Kidney epithelial cell (primary cell): ENCODE measurements at regions not wholly inside any gene's neighbourhood (a gene's known extent, or its start where the extent isn't known, plus 50 kb on each side); places are given as distances from the start of the nearest gene placed in this dataset.

Source experiments
- DNase-seq: peaks from one replicate; pipeline ENCODE4 v3.0.0-alpha.2; 2010; ENCODE audit warnings: low read depth
- H3K27me3 ChIP-seq: 2 replicates; pipeline ENCODE4 v1.6.0; 2011; ENCODE audit warnings: low read length; ENCODE audit not compliant: control insufficient read depth, insufficient read depth
- H3K36me3 ChIP-seq: 2 replicates; pipeline ENCODE4 v1.5.1; 2011; ENCODE audit warnings: low read length; ENCODE audit not compliant: control insufficient read depth, insufficient read depth
- H3K4me3 ChIP-seq: 2 replicates; pipeline ENCODE4 v1.5.1; 2011; ENCODE audit warnings: low read depth, mild to moderate bottlenecking, control low read depth, low read length
- TF ChIP-seq, protein P1 (sequence below): IDR thresholded peaks from 2 replicates; pipeline ENCODE4 v1.5.1; 2011; ENCODE audit warnings: mild to moderate bottlenecking, moderate library complexity, low read length, control low read depth, inconsistent platforms; ENCODE audit not compliant: insufficient read depth, poor library complexity, severe bottlenecking

- Histone ChIP-seq H3K4me3 (no peak overlapping the region), H3K27me3 (no peaks in the 10 kb centered on the region), H3K36me3 (no peaks in the 10 kb centered on the region)
- no peak for DNase-seq
- TF ChIP-seq, protein P1, sequence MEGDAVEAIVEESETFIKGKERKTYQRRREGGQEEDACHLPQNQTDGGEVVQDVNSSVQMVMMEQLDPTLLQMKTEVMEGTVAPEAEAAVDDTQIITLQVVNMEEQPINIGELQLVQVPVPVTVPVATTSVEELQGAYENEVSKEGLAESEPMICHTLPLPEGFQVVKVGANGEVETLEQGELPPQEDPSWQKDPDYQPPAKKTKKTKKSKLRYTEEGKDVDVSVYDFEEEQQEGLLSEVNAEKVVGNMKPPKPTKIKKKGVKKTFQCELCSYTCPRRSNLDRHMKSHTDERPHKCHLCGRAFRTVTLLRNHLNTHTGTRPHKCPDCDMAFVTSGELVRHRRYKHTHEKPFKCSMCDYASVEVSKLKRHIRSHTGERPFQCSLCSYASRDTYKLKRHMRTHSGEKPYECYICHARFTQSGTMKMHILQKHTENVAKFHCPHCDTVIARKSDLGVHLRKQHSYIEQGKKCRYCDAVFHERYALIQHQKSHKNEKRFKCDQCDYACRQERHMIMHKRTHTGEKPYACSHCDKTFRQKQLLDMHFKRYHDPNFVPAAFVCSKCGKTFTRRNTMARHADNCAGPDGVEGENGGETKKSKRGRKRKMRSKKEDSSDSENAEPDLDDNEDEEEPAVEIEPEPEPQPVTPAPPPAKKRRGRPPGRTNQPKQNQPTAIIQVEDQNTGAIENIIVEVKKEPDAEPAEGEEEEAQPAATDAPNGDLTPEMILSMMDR: no peak
These were observed 659.6 kb upstream of the RIOK2 start for GRCh38 chr5:97842687-97843086.

GRCh38 chr5:97844797-97845196 lies 661.8 kb upstream of the RIOK2 start:
- no peaks in the 10 kb centered on the region for H3K27me3 ChIP-seq
- TF ChIP-seq, protein P1: no peak
- H3K36me3 ChIP-seq: no peaks in the 10 kb centered on the region
- DNase-seq: no peak
- no peak overlapping the region for H3K4me3 ChIP-seq

DNA sequence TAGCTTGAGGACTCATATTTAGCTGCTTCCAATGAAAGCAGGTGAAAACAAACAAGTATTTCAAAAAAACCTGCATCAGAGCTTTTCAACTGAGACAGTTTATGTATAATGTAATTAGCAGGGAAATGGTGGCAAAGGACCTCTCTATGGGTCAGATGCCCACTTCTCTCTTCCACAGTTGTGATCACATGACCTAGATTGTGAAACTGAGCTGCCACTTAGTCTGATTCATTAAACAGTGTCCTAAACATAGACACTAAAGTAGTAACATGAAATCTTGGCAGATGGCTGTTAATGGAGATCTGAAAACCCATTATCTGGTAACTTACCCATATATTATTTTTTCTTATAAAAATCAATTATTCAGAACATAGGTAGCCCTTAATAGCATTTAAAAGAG lies 663.6 kb upstream of the RIOK2 start:
- no peak overlapping the region for H3K4me3 ChIP-seq
- no peak for DNase-seq
- H3K36me3 ChIP-seq: no peaks in the 10 kb centered on the region
- TF ChIP-seq, protein P1: no peak
- H3K27me3 ChIP-seq: no peaks in the 10 kb centered on the region

GRCh38 chr5:97847920-97848631 lies 665.0 kb upstream of the RIOK2 start:
- no peak for DNase-seq
- TF ChIP-seq, protein P1: no peak
- H3K36me3 ChIP-seq: no peaks in the 10 kb centered on the region
- no peak overlapping the region for H3K4me3 ChIP-seq
- H3K27me3 ChIP-seq: no peaks in the 10 kb centered on the region

DNA sequence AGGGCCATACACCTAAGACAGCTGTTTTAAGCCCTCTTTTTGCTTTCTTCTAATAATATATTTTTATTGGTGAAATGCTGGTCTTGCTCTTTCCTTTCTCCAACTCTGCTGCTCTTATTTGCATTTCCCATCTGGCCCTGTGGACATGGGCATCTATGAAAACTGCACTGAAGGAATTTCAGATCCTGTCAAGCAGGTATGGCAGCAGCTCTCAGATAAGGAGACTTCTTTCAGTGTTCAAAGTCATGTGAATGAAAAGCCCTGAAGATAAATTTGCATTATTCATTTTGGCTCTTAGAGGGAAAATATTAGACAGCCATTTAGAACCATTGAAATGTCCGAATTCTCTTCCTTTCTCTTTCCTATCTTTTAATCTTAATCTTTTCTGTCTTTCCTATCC lies 668.0 kb upstream of the RIOK2 start:
- Histone ChIP-seq H3K4me3 (no peak overlapping the region), H3K36me3 (no peaks in the 10 kb centered on the region), H3K27me3 (no peaks in the 10 kb centered on the region)
- no peak for DNase-seq
- TF ChIP-seq, protein P1: no peak
